ENCODE measurements at regions not wholly inside any gene's neighbourhood (a gene's known extent, or its start where the extent isn't known, plus 50 kb on each side); places are given as distances from the start of the nearest gene placed in this dataset.

DNA sequence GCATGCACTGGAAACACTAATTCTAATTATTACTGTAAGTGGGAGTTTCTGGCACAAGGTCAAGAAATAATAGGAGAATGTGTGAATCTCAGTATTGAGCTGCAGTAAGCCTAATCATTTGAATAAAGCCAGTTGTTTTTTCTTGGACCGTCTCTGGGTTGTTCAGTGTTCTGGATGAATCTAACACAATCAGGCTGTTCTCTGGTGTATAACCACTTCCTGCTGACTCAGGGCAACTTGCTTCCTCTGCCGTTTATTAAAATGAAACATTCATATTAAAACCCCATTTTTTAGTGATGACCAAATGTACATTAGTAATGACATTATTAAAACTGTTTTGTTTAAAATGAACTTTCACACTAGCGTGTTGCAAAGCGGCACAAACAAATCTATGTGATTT is 273.1 kb upstream of the SNX7 start:
- Histone ChIP-seq H3K27me3 (ENCODE audit: control insufficient read depth in 1 of 2, insufficient read depth in 1 of 2, low read length in 2 of 2) (no peaks in the 10 kb centered on the region), H3K23ac (ENCODE audit: low read length in 2 of 2) (no peak overlapping the region), H3K9ac (ENCODE audit: low read length) (peak overlapping the region; percentile 62), H3K9me3 (ENCODE audit: control insufficient read depth, low read length) (no peaks in the 10 kb centered on the region), H2BK5ac (ENCODE audit: low read depth, low read length, poor library complexity, severe bottlenecking) (no peak overlapping the region), H3K4me1 (ENCODE audit: control insufficient read depth, insufficient read depth, low read depth, low read length) (peaks cover 3% of the 10 kb centered on the region), H2BK120ac (ENCODE audit: low read depth, low read length) (no peak overlapping the region), H2AK5ac (ENCODE audit: low read length, severe bottlenecking) (no peak overlapping the region), H4K8ac (ENCODE audit: low read length) (no peak overlapping the region), H2BK12ac (ENCODE audit: low read length in 2 of 2) (no peak overlapping the region), H3K18ac (ENCODE audit: low read depth in 1 of 2, low read length in 2 of 2) (no peak overlapping the region), H4K91ac (ENCODE audit: low read length) (no peak overlapping the region), H3K14ac (ENCODE audit: low read length in 2 of 2) (no peak overlapping the region), H3K4me2 (ENCODE audit: low read length, poor library complexity, severe bottlenecking) (no peak overlapping the region), H3K4ac (ENCODE audit: low read depth in 1 of 2, low read length in 2 of 2) (no peak overlapping the region), H2AFZ (ENCODE audit: low read depth, low read length) (no peak overlapping the region), H3K36me3 (ENCODE audit: control insufficient read depth in 1 of 2, insufficient read depth in 2 of 2, low read depth in 1 of 2, low read length in 2 of 2) (no peaks in the 10 kb centered on the region), H2BK15ac (ENCODE audit: low read depth, poor library complexity, severe bottlenecking) (no peak overlapping the region), H3K27ac (ENCODE audit: low read length, poor library complexity, severe bottlenecking) (peak overlapping the region; percentile 77), H3K79me1 (replicated peaks; ENCODE audit: low read length, poor library complexity, severe bottlenecking) (no peaks in the 10 kb centered on the region), H3K4me3 (ENCODE audit: insufficient read depth in 1 of 2, low read depth in 1 of 2, low read length in 2 of 2) (peak overlapping the region in 1 of 2 experiments; percentile 22)
- 10% methylated on average over 3 of the region's 4 CpGs for WGBS
- DNase-seq, result peak; percentile 54

GRCh38 chr1:98387701-98388100 is 273.8 kb upstream of the SNX7 start:
- Histone ChIP-seq H4K91ac (ENCODE audit: low read length) (no peak overlapping the region), H2BK120ac (ENCODE audit: low read depth, low read length) (no peak overlapping the region), H3K36me3 (ENCODE audit: control insufficient read depth in 1 of 2, insufficient read depth in 2 of 2, low read depth in 1 of 2, low read length in 2 of 2) (no peaks in the 10 kb centered on the region), H3K4me3 (ENCODE audit: insufficient read depth in 1 of 2, low read depth in 1 of 2, low read length in 2 of 2) (no peak overlapping the region), H2AFZ (ENCODE audit: low read depth, low read length) (no peak overlapping the region), H3K27ac (ENCODE audit: low read length, poor library complexity, severe bottlenecking) (peak overlapping the region; percentile 53), H2BK15ac (ENCODE audit: low read depth, poor library complexity, severe bottlenecking) (no peak overlapping the region), H3K79me1 (replicated peaks; ENCODE audit: low read length, poor library complexity, severe bottlenecking) (no peaks in the 10 kb centered on the region), H3K14ac (ENCODE audit: low read length in 2 of 2) (no peak overlapping the region), H3K9me3 (ENCODE audit: control insufficient read depth, low read length) (no peaks in the 10 kb centered on the region), H3K18ac (ENCODE audit: low read depth in 1 of 2, low read length in 2 of 2) (peak overlapping the region; percentile 72 to 85), H3K9ac (ENCODE audit: low read length) (peak overlapping the region; percentile 62), H3K4me1 (ENCODE audit: control insufficient read depth, insufficient read depth, low read depth, low read length) (peaks cover 3% of the 10 kb centered on the region), H3K23ac (ENCODE audit: low read length in 2 of 2) (no peak overlapping the region), H3K4me2 (ENCODE audit: low read length, poor library complexity, severe bottlenecking) (no peak overlapping the region), H3K27me3 (ENCODE audit: control insufficient read depth in 1 of 2, insufficient read depth in 1 of 2, low read length in 2 of 2) (no peaks in the 10 kb centered on the region), H2BK12ac (ENCODE audit: low read length in 2 of 2) (peak overlapping the region in 1 of 2 experiments; percentile 67), H4K8ac (ENCODE audit: low read length) (no peak overlapping the region), H3K4ac (ENCODE audit: low read depth in 1 of 2, low read length in 2 of 2) (peak overlapping the region in 1 of 2 experiments; percentile 4), H2BK5ac (ENCODE audit: low read depth, low read length, poor library complexity, severe bottlenecking) (no peak overlapping the region), H2AK5ac (ENCODE audit: low read length, severe bottlenecking) (no peak overlapping the region)
- DNase-seq, result no peak
- WGBS, result 81% methylated on average over 4 of the region's 4 CpGs

GRCh38 chr1:98386675-98387440 is 274.7 kb upstream of the SNX7 start:
- H3K4ac ChIP-seq (ENCODE audit: low read depth in 1 of 2, low read length in 2 of 2), result peak overlapping the region in 1 of 2 experiments; percentile 49
- no peak overlapping the region for H2BK5ac ChIP-seq (ENCODE audit: low read depth, low read length, poor library complexity, severe bottlenecking)
- no peak overlapping the region for H3K23ac ChIP-seq (ENCODE audit: low read length in 2 of 2)
- H3K18ac ChIP-seq (ENCODE audit: low read depth in 1 of 2, low read length in 2 of 2), result no peak overlapping the region
- peak overlapping the region; percentile 0 for H2AK5ac ChIP-seq (ENCODE audit: low read length, severe bottlenecking)
- no peak overlapping the region for H4K8ac ChIP-seq (ENCODE audit: low read length)
- H2BK15ac ChIP-seq (ENCODE audit: low read depth, poor library complexity, severe bottlenecking), result no peak overlapping the region
- H4K91ac ChIP-seq (ENCODE audit: low read length), result no peak overlapping the region
- no peak overlapping the region for H2AFZ ChIP-seq (ENCODE audit: low read depth, low read length)
- H3K27me3 ChIP-seq (ENCODE audit: control insufficient read depth in 1 of 2, insufficient read depth in 1 of 2, low read length in 2 of 2), result no peaks in the 10 kb centered on the region
- H3K36me3 ChIP-seq (ENCODE audit: control insufficient read depth in 1 of 2, insufficient read depth in 2 of 2, low read depth in 1 of 2, low read length in 2 of 2), result no peaks in the 10 kb centered on the region
- peaks cover 3% of the 10 kb centered on the region for H3K4me1 ChIP-seq (ENCODE audit: control insufficient read depth, insufficient read depth, low read depth, low read length)
- H3K4me3 ChIP-seq (ENCODE audit: insufficient read depth in 1 of 2, low read depth in 1 of 2, low read length in 2 of 2), result no peak overlapping the region
- no peak overlapping the region for H3K9ac ChIP-seq (ENCODE audit: low read length)
- WGBS, result 96% methylated on average over 4 of the region's 4 CpGs
- no peaks in the 10 kb centered on the region for H3K9me3 ChIP-seq (ENCODE audit: control insufficient read depth, low read length)
- H3K4me2 ChIP-seq (ENCODE audit: low read length, poor library complexity, severe bottlenecking), result no peak overlapping the region
- peak overlapping the region; percentile 65 to 76 for H2BK12ac ChIP-seq (ENCODE audit: low read length in 2 of 2)
- no peaks in the 10 kb centered on the region for H3K79me1 ChIP-seq (replicated peaks; ENCODE audit: low read length, poor library complexity, severe bottlenecking)
- H2BK120ac ChIP-seq (ENCODE audit: low read depth, low read length), result no peak overlapping the region
- no peak overlapping the region for H3K27ac ChIP-seq (ENCODE audit: low read length, poor library complexity, severe bottlenecking)
- no peak for DNase-seq
- H3K14ac ChIP-seq (ENCODE audit: low read length in 2 of 2), result no peak overlapping the region

DNA sequence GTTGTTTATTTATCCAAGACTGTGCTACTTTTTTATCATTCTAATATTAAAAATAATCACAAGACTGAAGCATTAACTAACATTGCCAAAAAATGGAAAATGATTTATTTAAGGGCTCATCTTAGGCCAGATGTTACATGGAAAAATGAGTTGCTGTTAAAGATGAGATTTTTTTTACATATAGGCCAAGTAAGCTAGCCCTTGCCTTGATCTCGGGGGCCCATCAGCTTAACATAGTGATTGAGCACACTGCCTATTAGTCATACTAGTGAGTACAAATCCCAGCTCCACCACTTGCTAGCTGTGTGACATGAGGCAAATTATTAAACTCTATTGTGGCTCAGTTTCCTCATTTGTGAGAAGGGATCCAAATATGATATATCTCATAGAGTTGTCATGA is 275.9 kb upstream of the SNX7 start:
- no peak overlapping the region for H3K27ac ChIP-seq (ENCODE audit: low read length, poor library complexity, severe bottlenecking)
- H3K4ac ChIP-seq (ENCODE audit: low read depth in 1 of 2, low read length in 2 of 2), result no peak overlapping the region
- H3K4me2 ChIP-seq (ENCODE audit: low read length, poor library complexity, severe bottlenecking), result no peak overlapping the region
- H2BK5ac ChIP-seq (ENCODE audit: low read depth, low read length, poor library complexity, severe bottlenecking), result no peak overlapping the region
- H3K18ac ChIP-seq (ENCODE audit: low read depth in 1 of 2, low read length in 2 of 2), result no peak overlapping the region
- no peak overlapping the region for H3K14ac ChIP-seq (ENCODE audit: low read length in 2 of 2)
- H2AK5ac ChIP-seq (ENCODE audit: low read length, severe bottlenecking), result no peak overlapping the region
- H3K9ac ChIP-seq (ENCODE audit: low read length), result no peak overlapping the region
- H2BK15ac ChIP-seq (ENCODE audit: low read depth, poor library complexity, severe bottlenecking), result no peak overlapping the region
- WGBS, result no CpG with 5 or more reads among the region's 1 CpG
- no peak overlapping the region for H2BK12ac ChIP-seq (ENCODE audit: low read length in 2 of 2)
- no peaks in the 10 kb centered on the region for H3K79me1 ChIP-seq (replicated peaks; ENCODE audit: low read length, poor library complexity, severe bottlenecking)
- H2AFZ ChIP-seq (ENCODE audit: low read depth, low read length), result no peak overlapping the region
- H4K91ac ChIP-seq (ENCODE audit: low read length), result no peak overlapping the region
- H3K4me3 ChIP-seq (ENCODE audit: insufficient read depth in 1 of 2, low read depth in 1 of 2, low read length in 2 of 2), result no peak overlapping the region
- peaks cover 3% of the 10 kb centered on the region for H3K4me1 ChIP-seq (ENCODE audit: control insufficient read depth, insufficient read depth, low read depth, low read length)
- no peak for DNase-seq
- no peaks in the 10 kb centered on the region for H3K9me3 ChIP-seq (ENCODE audit: control insufficient read depth, low read length)
- H4K8ac ChIP-seq (ENCODE audit: low read length), result no peak overlapping the region
- no peaks in the 10 kb centered on the region for H3K36me3 ChIP-seq (ENCODE audit: control insufficient read depth in 1 of 2, insufficient read depth in 2 of 2, low read depth in 1 of 2, low read length in 2 of 2)
- no peaks in the 10 kb centered on the region for H3K27me3 ChIP-seq (ENCODE audit: control insufficient read depth in 1 of 2, insufficient read depth in 1 of 2, low read length in 2 of 2)
- no peak overlapping the region for H3K23ac ChIP-seq (ENCODE audit: low read length in 2 of 2)
- H2BK120ac ChIP-seq (ENCODE audit: low read depth, low read length), result no peak overlapping the region

Data from mesenchymal stem cell (in vitro differentiated cells and primary cell).